Endodermal cell (in vitro differentiated cells): ENCODE measurements at regions not wholly inside any gene's neighbourhood (a gene's known extent, or its start where the extent isn't known, plus 50 kb on each side); places are given as distances from the start of the nearest gene placed in this dataset.
A peak's percentile ranks its signal among the peaks of the same experiment; 100 is the strongest.

Experiments
- DNase-seq: peaks from one replicate; pipeline ENCODE4 v3.0.0-alpha.2; 2017
- H3K27ac ChIP-seq: 2 replicates; pipeline ENCODE4 v1.5.1; 2013; ENCODE audit warnings: mild to moderate bottlenecking, low read depth, low read length, moderate library complexity
- H3K27me3 ChIP-seq: 2 replicates; pipeline ENCODE4 v1.6.1; 2013; ENCODE audit warnings: mild to moderate bottlenecking, low read length, moderate library complexity; ENCODE audit not compliant: insufficient read depth, control insufficient read depth, poor library complexity, severe bottlenecking
- H3K36me3 ChIP-seq: 2 replicates; pipeline ENCODE4 v1.7.0; 2013; ENCODE audit warnings: mild to moderate bottlenecking, low read length, moderate library complexity; ENCODE audit not compliant: control insufficient read depth, insufficient read depth
- H3K4me1 ChIP-seq: one replicate; pipeline ENCODE4 v1.7.0; 2013; ENCODE audit warnings: low read length; ENCODE audit not compliant: control insufficient read depth, insufficient read depth
- H3K4me3 ChIP-seq: 2 replicates; pipeline ENCODE4 v1.5.1; 2013; ENCODE audit warnings: mild to moderate bottlenecking, low read length, moderate library complexity
- H3K9ac ChIP-seq: 2 replicates; pipeline ENCODE4 v1.6.1; 2013; ENCODE audit warnings: mild to moderate bottlenecking, low read length, moderate library complexity; ENCODE audit not compliant: poor library complexity, severe bottlenecking; ENCODE audit errors: extremely low read depth
- H3K9me3 ChIP-seq: 2 replicates; pipeline ENCODE4 v1.6.1; 2013; ENCODE audit warnings: mild to moderate bottlenecking, low read length, moderate library complexity; ENCODE audit not compliant: control insufficient read depth
- H3K27ac Mint-ChIP-seq: 2 replicates; pipeline ENCODE4 v1.8.0; 2020; ENCODE audit warnings: mixed read lengths
- H3K27me3 Mint-ChIP-seq: 2 replicates; pipeline ENCODE4 v1.8.0; 2021; ENCODE audit warnings: mild to moderate bottlenecking, mixed read lengths; ENCODE audit not compliant: insufficient read depth
- H3K36me3 Mint-ChIP-seq: 2 replicates; pipeline ENCODE4 v1.8.0; 2020; ENCODE audit warnings: low read depth, mixed read lengths
- H3K4me1 Mint-ChIP-seq: 2 replicates; pipeline ENCODE4 v1.8.0; 2020; ENCODE audit warnings: mixed read lengths
- H3K4me3 Mint-ChIP-seq: 2 replicates; pipeline ENCODE4 v1.8.0; 2020; ENCODE audit warnings: mild to moderate bottlenecking, moderate library complexity, mixed read lengths
- H3K9me3 Mint-ChIP-seq: 2 replicates; pipeline ENCODE4 v1.8.0; 2020; ENCODE audit warnings: mild to moderate bottlenecking, mixed read lengths
- CTCF ChIP-seq: fragments of 200-600 bp; sonication (generic); conservative IDR thresholded peaks from 2 replicates; pipeline ENCODE4 v1.5.0; 2021; ENCODE audit warnings: antibody characterized with exemption, mild to moderate bottlenecking
- WGBS, 2 experiments: methylation state at CpG; one replicate each; pipeline versions ENCODE4 v1.1.5 to v1.1.7; 2013; ENCODE audit warnings: missing lambda C conversion rate in 2 of 2, mixed read lengths in 1 of 2; ENCODE audit not compliant: insufficient coverage in 1 of 2, insufficient read length in 1 of 2; 5-methylcytosine and 5-hydroxymethylcytosine counted together

DNA sequence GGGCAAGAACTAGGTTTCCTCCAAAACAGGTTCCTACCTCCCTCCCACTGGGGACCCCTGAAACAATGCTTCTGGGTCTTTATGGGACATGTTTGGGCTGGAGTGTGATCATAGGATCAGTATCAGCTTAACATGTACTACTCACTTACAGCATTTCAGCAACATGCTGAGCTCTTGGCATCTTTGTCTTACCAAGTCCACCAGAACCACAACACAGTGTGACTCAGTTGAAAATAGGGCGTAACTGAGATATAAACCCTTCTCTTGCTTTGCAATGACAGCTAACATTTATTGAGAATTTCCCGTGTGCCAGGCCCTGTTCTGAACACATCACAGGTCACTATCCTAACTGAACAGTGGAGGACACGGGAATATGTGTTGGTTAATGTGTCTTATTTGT lies 218.5 kb upstream of the LNX1 start:
- Mint-ChIP-seq H3K27me3 (peaks cover 4% of the 10 kb centered on the region), H3K36me3 (no peaks in the 10 kb centered on the region), H3K4me3 (no peak overlapping the region), H3K9me3 (no peaks in the 10 kb centered on the region), H3K4me1 (no peaks in the 10 kb centered on the region), H3K27ac (no peak overlapping the region)
- H3K27ac ChIP-seq, result no peak overlapping the region
- H3K9me3 ChIP-seq, result no peaks in the 10 kb centered on the region
- no peak for TF ChIP-seq CTCF
- no peak for DNase-seq
- H3K9ac ChIP-seq, result no peak overlapping the region
- H3K27me3 ChIP-seq, result no peaks in the 10 kb centered on the region
- no peaks in the 10 kb centered on the region for H3K4me1 ChIP-seq
- H3K4me3 ChIP-seq, result no peak overlapping the region
- no peaks in the 10 kb centered on the region for H3K36me3 ChIP-seq
- WGBS, 2 experiments, result 90 to 100% methylated on average over 2 to 3 of the region's 3 CpGs

- no peaks in the 10 kb centered on the region for H3K4me1 Mint-ChIP-seq
Measured at GRCh38 chr4:53805291-53805690, 214.0 kb upstream of the LNX1 start.

DNA sequence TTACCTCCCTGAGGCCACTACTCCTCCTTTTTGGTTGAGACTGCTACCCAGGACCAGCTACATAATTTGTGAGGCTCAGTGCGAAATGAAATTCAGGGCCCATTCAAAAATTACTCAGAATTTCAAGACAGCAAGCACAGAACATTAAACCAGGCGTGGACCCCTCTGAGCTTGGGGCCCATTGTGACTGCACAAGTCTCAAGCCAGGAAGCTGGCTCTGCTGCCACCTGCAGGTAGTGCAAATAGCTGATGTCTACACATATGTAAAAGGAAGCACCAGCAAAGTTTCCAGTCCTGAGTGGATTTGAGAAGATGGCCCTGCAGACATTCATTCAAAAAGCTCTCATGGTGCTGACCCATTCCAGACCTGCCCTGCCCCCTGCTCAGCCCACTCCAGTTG lies 213.4 kb upstream of the LNX1 start:
- Mint-ChIP-seq H3K27me3 (peaks cover 2% of the 10 kb centered on the region), H3K4me3 (no peak overlapping the region), H3K27ac (no peak overlapping the region), H3K9me3 (no peaks in the 10 kb centered on the region), H3K4me1 (no peaks in the 10 kb centered on the region), H3K36me3 (no peaks in the 10 kb centered on the region)
- no peak overlapping the region for H3K4me3 ChIP-seq
- no peaks in the 10 kb centered on the region for H3K27me3 ChIP-seq
- peak; percentile 76 for TF ChIP-seq CTCF
- DNase-seq, result peak; percentile 76
- no peak overlapping the region for H3K27ac ChIP-seq
- 94 to 100% methylated on average over 2 of the region's 2 CpGs for WGBS, 2 experiments
- H3K36me3 ChIP-seq, result no peaks in the 10 kb centered on the region
- H3K9me3 ChIP-seq, result no peaks in the 10 kb centered on the region
- no peak overlapping the region for H3K9ac ChIP-seq
- no peaks in the 10 kb centered on the region for H3K4me1 ChIP-seq

More at GRCh38 chr4:53805291-53805690, 214.0 kb upstream of the LNX1 start:
- Histone ChIP-seq H3K36me3 (no peaks in the 10 kb centered on the region), H3K4me3 (no peak overlapping the region), H3K27me3 (no peaks in the 10 kb centered on the region), H3K9ac (no peak overlapping the region), H3K4me1 (no peaks in the 10 kb centered on the region), H3K27ac (no peak overlapping the region), H3K9me3 (no peaks in the 10 kb centered on the region)
- Mint-ChIP-seq H3K27me3 (peaks cover 2% of the 10 kb centered on the region), H3K4me3 (no peak overlapping the region), H3K9me3 (no peaks in the 10 kb centered on the region), H3K27ac (no peak overlapping the region), H3K36me3 (no peaks in the 10 kb centered on the region)
- 88 to 95% methylated on average over 5 of the region's 5 CpGs for WGBS, 2 experiments
- DNase-seq, result no peak
- TF ChIP-seq CTCF, result no peak
